H1 (cell line): ENCODE measurements at regions not wholly inside any gene's neighbourhood (a gene's known extent, or its start where the extent isn't known, plus 50 kb on each side); places are given as distances from the start of the nearest gene placed in this dataset.

Experiments used
- TAF7 ChIP-seq: optimal IDR thresholded peaks from 2 replicates; pipeline ENCODE3; 2011; ENCODE audit warnings: low read depth, mild to moderate bottlenecking, inconsistent platforms, low read length, moderate library complexity, borderline replicate concordance

DNA sequence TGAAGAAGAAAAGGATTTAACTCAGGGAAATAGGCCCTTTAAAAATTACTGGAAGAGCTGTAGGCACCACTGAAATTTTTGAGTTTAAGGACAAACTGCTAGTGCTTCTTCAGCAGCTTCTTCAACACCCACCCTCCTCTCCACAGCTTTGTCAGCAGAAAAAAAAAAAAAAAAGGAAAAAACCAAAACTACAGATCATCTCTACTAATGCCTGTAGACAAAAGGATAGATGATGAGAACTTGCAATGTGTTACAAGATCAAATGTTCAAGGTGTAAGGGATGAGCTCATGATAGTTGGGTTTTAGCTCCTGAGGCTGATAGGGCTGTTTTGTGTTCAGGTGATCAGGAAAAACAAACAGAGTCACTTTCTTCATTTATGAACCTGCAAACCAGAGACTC is 55.2 kb upstream of the PREP start (continued):
- TF ChIP-seq TAF7: no peak
